H1 (cell line): ENCODE measurements at regions not wholly inside any gene's neighbourhood (a gene's known extent, or its start where the extent isn't known, plus 50 kb on each side); places are given as distances from the start of the nearest gene placed in this dataset.

ENCODE experiments used
- GTF2F1 ChIP-seq: IDR thresholded peaks from 2 replicates; pipeline ENCODE4 v1.6.1; 2012; ENCODE audit warnings: low read depth, low read length, improper control_type of control experiment, borderline replicate concordance

DNA sequence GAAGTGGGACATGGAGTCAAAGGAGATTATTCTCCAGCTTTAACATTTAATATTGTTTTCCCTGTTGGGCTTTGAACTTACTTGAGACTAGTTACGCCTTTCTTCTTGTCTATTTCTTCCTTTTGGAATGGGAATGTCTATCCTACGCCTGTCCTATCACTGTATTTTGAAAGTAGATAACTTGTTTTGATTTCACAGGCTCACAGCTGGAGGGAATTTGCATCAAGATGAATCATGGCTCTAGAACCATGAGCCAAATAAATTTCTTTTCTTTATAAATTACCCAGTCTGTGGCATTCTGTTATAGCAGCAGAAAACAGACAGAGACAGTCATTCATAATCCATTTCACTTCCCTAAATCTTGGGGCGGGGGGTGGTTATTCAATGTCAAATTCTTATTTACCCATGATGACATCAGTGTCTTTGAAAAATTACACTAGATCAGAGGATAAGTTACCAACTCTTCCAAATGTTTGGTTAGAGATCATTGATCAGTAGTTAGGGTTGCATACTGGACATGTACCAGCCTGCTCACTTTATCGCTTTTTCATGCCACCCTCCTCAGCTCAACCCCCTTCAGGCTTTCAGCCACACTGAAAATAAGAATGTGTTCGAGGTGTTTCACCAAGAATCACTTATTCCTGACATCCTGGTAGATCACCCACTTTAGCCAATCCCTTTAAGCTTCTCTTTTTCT, 419.6 kb upstream of the PIK3R1 start (continued):
- TF ChIP-seq GTF2F1, result no peak
